Testis (tissue), 2 donors: ENCODE measurements at regions not wholly inside any gene's neighbourhood (a gene's known extent, or its start where the extent isn't known, plus 50 kb on each side); places are given as distances from the start of the nearest gene placed in this dataset.

Experiments used
- DNase-seq: peaks from one replicate; pipeline ENCODE4 v3.0.0-alpha.2; 2019
- H3K27ac ChIP-seq, 2 donors: fragments of 200-600 bp; sonication (generic); one replicate each; pipeline ENCODE4 v1.5.1; 2019
- H3K27me3 ChIP-seq: fragments of 200-600 bp; sonication (generic); one replicate; pipeline ENCODE4 v1.5.1; 2019
- H3K36me3 ChIP-seq: fragments of 200-600 bp; sonication (generic); one replicate; pipeline ENCODE4 v1.5.1; 2017; ENCODE audit warnings: low read depth; ENCODE audit errors: missing control alignments
- H3K4me1 ChIP-seq: fragments of 200-600 bp; sonication (generic); one replicate; pipeline ENCODE4 v1.5.1; 2019
- H3K4me3 ChIP-seq, 2 donors: fragments of 200-600 bp; sonication (generic); one replicate each; pipeline ENCODE4 v1.5.1; 2017 to 2019
- H3K9me3 ChIP-seq: fragments of 200-600 bp; sonication (generic); one replicate; pipeline ENCODE4 v1.5.1; 2017
- CTCF ChIP-seq, 3 experiments: fragments of 450-650 bp in 2 of 3; fragments of 200-600 bp in 1 of 3; sonication (generic) in 1 of 3; IDR thresholded peaks; one replicate each; pipeline ENCODE4 v1.5.1; 2016 to 2019; ENCODE audit warnings: antibody characterized with exemption in 3 of 3, mild to moderate bottlenecking in 2 of 3, moderate library complexity in 1 of 3
- POLR2A ChIP-seq: fragments of 450-650 bp; IDR thresholded peaks from one replicate; pipeline ENCODE4 v1.6.1; 2017; ENCODE audit warnings: antibody characterized with exemption, mild to moderate bottlenecking, moderate library complexity
- WGBS, 2 donors: methylation state at CpG; one replicate each; pipeline ENCODE4 v1.1.5; 2018; 5-methylcytosine and 5-hydroxymethylcytosine counted together
- intact Hi-C: fragments of 100-400 bp; cut with DNase I; formaldehyde crosslinking; loops from one replicate; pipeline ENCODE4 v1.15.1; 2023; ENCODE audit warnings: low total_unique reads

GRCh38 chr2:238691596-238692491 lies 156.0 kb upstream of the TWIST2 start:
- no peak overlapping the region for H3K4me3 ChIP-seq
- H3K36me3 ChIP-seq: no peaks in the 10 kb centered on the region
- intact Hi-C loops: no loop called here
- TF ChIP-seq CTCF (IDR thresholded peaks at IDR 0.05): no peak
- no peaks in the 10 kb centered on the region for H3K27me3 ChIP-seq
- 85 to 92% methylated on average over 15 to 16 of the region's 16 CpGs for WGBS, 2 donors
- H3K9me3 ChIP-seq: no peaks in the 10 kb centered on the region
- no peak overlapping the region for H3K27ac ChIP-seq
- no peak for DNase-seq
- H3K4me1 ChIP-seq: no peaks in the 10 kb centered on the region

GRCh38 chr2:238692562-238692961 lies 155.3 kb upstream of the TWIST2 start:
- Histone ChIP-seq H3K9me3 (no peaks in the 10 kb centered on the region), H3K36me3 (no peaks in the 10 kb centered on the region), H3K27ac (no peak overlapping the region), H3K4me1 (no peaks in the 10 kb centered on the region), H3K27me3 (no peaks in the 10 kb centered on the region), H3K4me3 (no peak overlapping the region)
- 83 to 95% methylated on average over 7 of the region's 7 CpGs for WGBS, 2 donors
- TF ChIP-seq CTCF (IDR thresholded peaks at IDR 0.05): no peak
- TF ChIP-seq POLR2A: no peak
- intact Hi-C loops: no loop called here
- DNase-seq: no peak

- DNase-seq: no peak
- intact Hi-C loops: no loop called here
- no peaks in the 10 kb centered on the region for H3K36me3 ChIP-seq
- no peaks in the 10 kb centered on the region for H3K27me3 ChIP-seq
- H3K4me3 ChIP-seq: no peak overlapping the region
- 86 to 93% methylated on average over 13 of the region's 13 CpGs for WGBS, 2 donors
- no peaks in the 10 kb centered on the region for H3K4me1 ChIP-seq
- TF ChIP-seq POLR2A: no peak
- TF ChIP-seq CTCF (IDR thresholded peaks at IDR 0.05): no peak
- no peak overlapping the region for H3K27ac ChIP-seq
- H3K9me3 ChIP-seq: no peaks in the 10 kb centered on the region
Observed at GRCh38 chr2:238693337-238694093, 154.4 kb upstream of the TWIST2 start.

GRCh38 chr2:238694136-238694755 lies 153.6 kb upstream of the TWIST2 start:
- TF ChIP-seq POLR2A (no peak), CTCF (IDR thresholded peaks at IDR 0.05) (no peak)
- DNase-seq: no peak
- Histone ChIP-seq H3K36me3 (no peaks in the 10 kb centered on the region), H3K9me3 (no peaks in the 10 kb centered on the region), H3K4me3 (no peak overlapping the region), H3K4me1 (no peaks in the 10 kb centered on the region), H3K27me3 (no peaks in the 10 kb centered on the region), H3K27ac (no peak overlapping the region)
- 74 to 86% methylated on average over 8 of the region's 8 CpGs for WGBS, 2 donors
- intact Hi-C loops: no loop called here
